ENCODE measurements at regions not wholly inside any gene's neighbourhood (a gene's known extent, or its start where the extent isn't known, plus 50 kb on each side); places are given as distances from the start of the nearest gene placed in this dataset.

GRCh38 chr7:10756981-10757380, 216.7 kb upstream of the PHF14 start:
- H3K9me3 ChIP-seq (ENCODE audit: low read depth) = no peaks in the 10 kb centered on the region
- TF ChIP-seq EZH2phosphoT487 (IDR thresholded peaks at IDR 0.05; ENCODE audit: low read depth, severe bottlenecking, unreplicated experiment) (no peak), CTCF (IDR thresholded peaks at IDR 0.05; ENCODE audit: poor library complexity) (no peak), EZH2 (IDR thresholded peaks at IDR 0.05; ENCODE audit: borderline replicate concordance) (no peak)
- no peaks in the 10 kb centered on the region for H3K27me3 ChIP-seq
- H2AFZ ChIP-seq = no peak overlapping the region
- 68% methylated on average over 2 of the region's 2 CpGs for WGBS (ENCODE audit: low lambda C conversion rate, missing lambda C conversion rate)
- no peaks in the 10 kb centered on the region for H3K36me3 ChIP-seq (replicated peaks; ENCODE audit: insufficient read depth, low read depth)
- H4K20me1 ChIP-seq (ENCODE audit: insufficient read depth, poor library complexity, severe bottlenecking) = no peaks in the 10 kb centered on the region
- no peaks in the 10 kb centered on the region for H3K4me1 ChIP-seq (ENCODE audit: insufficient read depth)
- no peak for DNase-seq (ENCODE audit: low spot score)
- H3K4me3 ChIP-seq = no peak overlapping the region
- no peak overlapping the region for H3K4me2 ChIP-seq
- no peak overlapping the region for H3K27ac ChIP-seq
- H3K79me2 ChIP-seq = no peaks in the 10 kb centered on the region
- no peaks in the 10 kb centered on the region for H3K9me2 ChIP-seq (replicated peaks; ENCODE audit: insufficient read depth)

- Histone ChIP-seq H4K20me1 (ENCODE audit: insufficient read depth, poor library complexity, severe bottlenecking) (no peaks in the 10 kb centered on the region), H3K9me3 (ENCODE audit: low read depth) (no peaks in the 10 kb centered on the region), H3K79me2 (no peaks in the 10 kb centered on the region), H3K9me2 (replicated peaks; ENCODE audit: insufficient read depth) (no peaks in the 10 kb centered on the region), H3K4me3 (no peak overlapping the region), H3K27me3 (no peaks in the 10 kb centered on the region), H2AFZ (no peak overlapping the region), H3K27ac (no peak overlapping the region), H3K4me1 (ENCODE audit: insufficient read depth) (no peaks in the 10 kb centered on the region), H3K36me3 (replicated peaks; ENCODE audit: insufficient read depth, low read depth) (no peaks in the 10 kb centered on the region), H3K4me2 (no peak overlapping the region)
- DNase-seq (ENCODE audit: low spot score) = no peak
- TF ChIP-seq EZH2 (IDR thresholded peaks at IDR 0.05; ENCODE audit: borderline replicate concordance) = no peak
- TF ChIP-seq EZH2phosphoT487 (IDR thresholded peaks at IDR 0.05; ENCODE audit: low read depth, severe bottlenecking, unreplicated experiment) = no peak
- no peak for TF ChIP-seq CTCF (IDR thresholded peaks at IDR 0.05; ENCODE audit: poor library complexity)
- 93% methylated on average over 2 of the region's 2 CpGs for WGBS (ENCODE audit: low lambda C conversion rate, missing lambda C conversion rate)
Observed at GRCh38 chr7:10759120-10759519, 214.6 kb upstream of the PHF14 start.

GRCh38 chr7:10767771-10768170, 205.9 kb upstream of the PHF14 start:
- WGBS (ENCODE audit: low lambda C conversion rate, missing lambda C conversion rate) = 95% methylated on average over 4 of the region's 4 CpGs

More at GRCh38 chr7:10767771-10768170, 205.9 kb upstream of the PHF14 start:
- Histone ChIP-seq H3K4me3 (no peak overlapping the region), H3K9me3 (ENCODE audit: low read depth) (no peaks in the 10 kb centered on the region), H3K27me3 (no peaks in the 10 kb centered on the region), H3K4me2 (no peak overlapping the region), H4K20me1 (ENCODE audit: insufficient read depth, poor library complexity, severe bottlenecking) (no peaks in the 10 kb centered on the region), H3K9me2 (replicated peaks; ENCODE audit: insufficient read depth) (no peaks in the 10 kb centered on the region), H3K36me3 (replicated peaks; ENCODE audit: insufficient read depth, low read depth) (no peaks in the 10 kb centered on the region), H3K27ac (no peak overlapping the region), H3K4me1 (ENCODE audit: insufficient read depth) (no peaks in the 10 kb centered on the region), H3K79me2 (no peaks in the 10 kb centered on the region), H2AFZ (no peak overlapping the region)
- TF ChIP-seq EZH2phosphoT487 (IDR thresholded peaks at IDR 0.05; ENCODE audit: low read depth, severe bottlenecking, unreplicated experiment) (no peak), EZH2 (IDR thresholded peaks at IDR 0.05; ENCODE audit: borderline replicate concordance) (no peak), CTCF (IDR thresholded peaks at IDR 0.05; ENCODE audit: poor library complexity) (no peak)
- no peak for DNase-seq (ENCODE audit: low spot score)

Data from hepatocyte (in vitro differentiated cells).